ENCODE measurements at regions not wholly inside any gene's neighbourhood (a gene's known extent, or its start where the extent isn't known, plus 50 kb on each side); places are given as distances from the start of the nearest gene placed in this dataset.

DNA sequence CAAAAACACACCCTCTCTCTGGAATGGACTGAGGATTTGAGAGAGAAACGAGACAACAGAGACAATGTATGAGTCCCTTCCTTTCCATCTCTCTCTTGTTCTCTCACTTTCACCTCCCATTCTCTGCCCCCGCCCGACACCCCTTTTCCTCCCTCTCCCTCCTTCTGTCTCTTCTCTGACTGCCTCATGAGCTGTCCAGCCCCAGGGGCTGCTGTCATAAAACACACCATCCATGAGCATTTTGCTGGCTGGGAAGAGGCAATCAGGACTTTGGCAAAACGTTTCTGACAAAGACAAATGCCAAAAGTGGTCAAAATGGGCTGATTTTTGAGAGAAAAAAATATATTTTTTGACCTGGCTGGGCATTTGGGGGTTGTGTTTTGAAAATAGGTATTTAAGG lies 377.2 kb downstream of the EN1 start:
- no peak overlapping the region for H3K27ac ChIP-seq
- no peak for TF ChIP-seq ZFX (IDR thresholded peaks at IDR 0.05)
- TF ChIP-seq, protein P1, sequence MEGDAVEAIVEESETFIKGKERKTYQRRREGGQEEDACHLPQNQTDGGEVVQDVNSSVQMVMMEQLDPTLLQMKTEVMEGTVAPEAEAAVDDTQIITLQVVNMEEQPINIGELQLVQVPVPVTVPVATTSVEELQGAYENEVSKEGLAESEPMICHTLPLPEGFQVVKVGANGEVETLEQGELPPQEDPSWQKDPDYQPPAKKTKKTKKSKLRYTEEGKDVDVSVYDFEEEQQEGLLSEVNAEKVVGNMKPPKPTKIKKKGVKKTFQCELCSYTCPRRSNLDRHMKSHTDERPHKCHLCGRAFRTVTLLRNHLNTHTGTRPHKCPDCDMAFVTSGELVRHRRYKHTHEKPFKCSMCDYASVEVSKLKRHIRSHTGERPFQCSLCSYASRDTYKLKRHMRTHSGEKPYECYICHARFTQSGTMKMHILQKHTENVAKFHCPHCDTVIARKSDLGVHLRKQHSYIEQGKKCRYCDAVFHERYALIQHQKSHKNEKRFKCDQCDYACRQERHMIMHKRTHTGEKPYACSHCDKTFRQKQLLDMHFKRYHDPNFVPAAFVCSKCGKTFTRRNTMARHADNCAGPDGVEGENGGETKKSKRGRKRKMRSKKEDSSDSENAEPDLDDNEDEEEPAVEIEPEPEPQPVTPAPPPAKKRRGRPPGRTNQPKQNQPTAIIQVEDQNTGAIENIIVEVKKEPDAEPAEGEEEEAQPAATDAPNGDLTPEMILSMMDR (conservative IDR thresholded peaks at IDR 0.05) = no peak

- H3K27ac ChIP-seq = no peak overlapping the region
- TF ChIP-seq ZFX (IDR thresholded peaks at IDR 0.05) = no peak
These were observed 378.3 kb downstream of the EN1 start for GRCh38 chr2:118469103-118469502.

GRCh38 chr2:118464546-118465265 lies 376.4 kb downstream of the INSIG2 start:
- H3K27ac ChIP-seq = no peak overlapping the region
- TF ChIP-seq ZFX (IDR thresholded peaks at IDR 0.05) = no peak
- TF ChIP-seq, protein P1 (conservative IDR thresholded peaks at IDR 0.05) = no peak

DNA sequence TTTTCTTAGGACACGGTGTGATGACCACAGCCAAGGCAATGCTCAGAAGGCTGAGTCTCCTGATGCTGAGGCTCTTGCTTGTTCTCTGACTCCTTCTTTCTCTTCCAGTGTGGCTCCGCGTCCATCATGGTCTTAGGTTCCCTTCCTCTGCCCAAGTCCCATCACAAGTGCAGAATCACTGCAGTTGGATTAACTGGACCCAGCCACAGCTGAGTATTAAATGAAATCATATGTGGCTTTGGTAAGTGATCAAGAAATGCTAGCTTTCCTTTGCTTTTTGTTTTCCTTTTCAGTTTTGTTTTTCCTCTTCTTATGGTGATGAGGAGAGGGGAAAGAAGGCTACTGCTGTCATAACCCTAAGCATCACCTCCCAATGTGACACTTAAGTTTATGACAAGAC lies 375.8 kb downstream of the INSIG2 start:
- no peak overlapping the region for H3K27ac ChIP-seq
- TF ChIP-seq, protein P1 (conservative IDR thresholded peaks at IDR 0.05) = no peak
- TF ChIP-seq ZFX (IDR thresholded peaks at IDR 0.05) = no peak

GRCh38 chr2:118460425-118460824 lies 372.2 kb downstream of the INSIG2 start:
- no peak overlapping the region for H3K27ac ChIP-seq
- TF ChIP-seq, protein P1 (conservative IDR thresholded peaks at IDR 0.05) = no peak
- no peak for TF ChIP-seq ZFX (IDR thresholded peaks at IDR 0.05)

- TF ChIP-seq ZFX (IDR thresholded peaks at IDR 0.05) = no peak
- TF ChIP-seq, protein P1 (conservative IDR thresholded peaks at IDR 0.05) = peak; percentile 11
These were observed 371.2 kb downstream of the INSIG2 start for GRCh38 chr2:118459426-118459825.

DNA sequence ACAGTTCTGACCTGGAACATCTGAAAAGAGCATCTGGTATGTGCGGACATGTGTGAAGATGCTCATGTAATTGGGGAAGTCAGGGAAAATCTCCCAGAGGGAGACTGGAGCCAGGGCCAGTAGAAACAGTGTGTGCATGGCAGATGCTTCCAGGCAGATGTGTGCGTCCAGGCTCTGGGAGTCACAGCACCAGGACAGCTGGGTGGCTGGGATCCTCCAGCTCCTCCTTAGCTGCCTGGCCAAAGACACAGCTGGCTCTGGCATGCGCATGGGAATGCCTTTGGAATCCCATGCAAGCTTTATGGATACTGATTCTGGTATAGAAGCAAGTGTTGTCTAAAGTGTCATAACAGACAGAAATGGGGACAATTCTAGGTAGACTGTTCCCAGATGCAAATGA lies 369.7 kb downstream of the INSIG2 start:
- H3K27ac ChIP-seq = no peak overlapping the region
- no peak for TF ChIP-seq ZFX (IDR thresholded peaks at IDR 0.05)
- TF ChIP-seq, protein P1 (conservative IDR thresholded peaks at IDR 0.05) = no peak

More at GRCh38 chr2:118459426-118459825, 371.2 kb downstream of the INSIG2 start:
- H3K27ac ChIP-seq = no peak overlapping the region

DNA sequence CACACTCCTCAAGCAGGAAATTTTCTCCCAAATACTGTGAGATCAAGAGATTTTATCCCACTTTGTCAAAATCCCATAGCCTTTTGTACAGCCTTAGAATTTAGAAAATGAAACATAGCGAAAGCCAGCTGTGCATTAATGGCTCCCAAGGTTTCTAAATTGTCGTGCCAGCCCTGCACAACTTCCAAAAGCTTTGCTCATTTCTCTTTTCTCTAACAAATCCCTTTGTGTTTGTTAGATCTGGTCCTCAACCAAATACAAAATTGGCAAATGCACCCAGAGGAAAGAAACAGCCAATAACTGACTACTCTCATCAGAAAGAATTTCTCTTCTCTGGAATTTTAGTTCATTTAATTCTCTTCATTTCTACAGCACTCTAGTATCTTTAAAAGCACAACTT lies 361.1 kb downstream of the INSIG2 start:
- TF ChIP-seq, protein P1 (conservative IDR thresholded peaks at IDR 0.05) = no peak
- TF ChIP-seq ZFX (IDR thresholded peaks at IDR 0.05) = no peak
- no peak overlapping the region for H3K27ac ChIP-seq
